HepG2 (cell line): ENCODE measurements at regions not wholly inside any gene's neighbourhood (a gene's known extent, or its start where the extent isn't known, plus 50 kb on each side); places are given as distances from the start of the nearest gene placed in this dataset.

Experiments used
- ATAC-seq: fragments of 200-7000 bp; cut with Tn5 transposase; 3 replicates; pipeline ENCODE4 v1.9.1; 2020; ENCODE audit warnings: mild to moderate bottlenecking, moderate library complexity
- BruUV-seq: library from RNA; stranded (reverse); fragments of 400-500 nt; replicated peaks from 2 replicates; lab custom pipeline; 2021; lab: Mats Ljungman, UMichigan
- CTCF ChIA-PET: fragments of 300-600 bp; formaldehyde crosslinking; extraction: SDS; loops from one replicate; lab custom pipeline; 2021; ENCODE audit warnings: low total read pairs, inconsistent platforms, low intra/inter-chr PET ratio; lab: Yijun Ruan, JAX
- POLR2A ChIA-PET: fragments of 350-600 bp; sonication (Branson Sonifier 250); formaldehyde crosslinking; loops from one replicate; lab custom pipeline; 2020; ENCODE audit warnings: antibody characterized with exemption, inconsistent platforms; lab: Yijun Ruan, JAX
- DNase-seq: peaks from one replicate; pipeline ENCODE4 v3.0.0-alpha.2; 2015; ENCODE audit warnings: low spot score
- FAIRE-seq: peaks from 3 replicates; lab custom pipeline; 2011; peaks lifted over from hg19 to GRCh38; lab: Jason Lieb, UNC
- H2AFZ ChIP-seq: one replicate; pipeline ENCODE4 v1.6.1; 2011; ENCODE audit warnings: low read length, inconsistent platforms
- H3K27ac ChIP-seq: fragments of 300-600 bp; 3 replicates; pipeline ENCODE4 v1.8.0; 2011; ENCODE audit warnings: mixed run types, mild to moderate bottlenecking, mixed read lengths, low read length, inconsistent platforms; ENCODE audit not compliant: insufficient read depth; ENCODE audit errors: extremely low read length
- H3K27me3 ChIP-seq, 2 experiments: fragments of 200-600 bp in 1 of 2; 2 replicates in 1 of 2; 3 replicates in 1 of 2; pipeline versions ENCODE4 v1.6.0 to v1.8.0; 2011; ENCODE audit warnings: low read length in 2 of 2, mild to moderate bottlenecking in 2 of 2, moderate library complexity in 2 of 2, inconsistent platforms in 1 of 2; ENCODE audit not compliant: insufficient read depth in 2 of 2, control insufficient read depth in 1 of 2
- H3K36me3 ChIP-seq, 2 experiments: fragments of 200-600 bp in 1 of 2; replicated peaks in 1 of 2; 2 replicates in 1 of 2; 3 replicates in 1 of 2; pipeline versions ENCODE4 v1.5.1 to v1.8.0; 2011; ENCODE audit warnings: low read length in 2 of 2, inconsistent platforms in 1 of 2; ENCODE audit not compliant: insufficient read depth in 2 of 2, control insufficient read depth in 1 of 2
- H3K4me1 ChIP-seq: 2 replicates; pipeline ENCODE4 v1.5.1; 2012; ENCODE audit warnings: low read length, inconsistent platforms; ENCODE audit not compliant: insufficient read depth
- H3K4me2 ChIP-seq: 2 replicates; pipeline ENCODE4 v1.6.0; 2011; ENCODE audit warnings: low read depth, low read length, inconsistent platforms
- H3K4me3 ChIP-seq, 3 experiments: fragments of 200-600 bp in 1 of 3; sonication (generic), shearing (Covaris generic) in 1 of 3; replicated peaks in 1 of 3; 2 replicates each; pipeline ENCODE4 v1.5.1; 2011 to 2016; ENCODE audit warnings: low read length in 3 of 3, inconsistent platforms in 2 of 3, low read depth in 2 of 3, mild to moderate bottlenecking in 2 of 3, control low read depth in 1 of 3, mixed read lengths in 1 of 3; ENCODE audit not compliant: insufficient read depth in 1 of 3
- H3K79me2 ChIP-seq: one replicate; pipeline ENCODE4 v1.6.1; 2011; ENCODE audit warnings: low read length, inconsistent platforms; ENCODE audit not compliant: insufficient read depth
- H3K9ac ChIP-seq: 2 replicates; pipeline ENCODE4 v1.6.0; 2011; ENCODE audit warnings: mild to moderate bottlenecking, low read depth, low read length, inconsistent platforms; ENCODE audit not compliant: insufficient read depth
- H3K9me3 ChIP-seq: 2 replicates; pipeline ENCODE4 v1.5.1; 2012; ENCODE audit warnings: mild to moderate bottlenecking, low read length
- H4K20me1 ChIP-seq: 2 replicates; pipeline ENCODE4 v1.6.0; 2011; ENCODE audit warnings: inconsistent platforms, mild to moderate bottlenecking, low read length, moderate library complexity; ENCODE audit not compliant: insufficient read depth
- CEBPB ChIP-seq: IDR thresholded peaks from 2 replicates; pipeline ENCODE4 v1.6.1; 2011; ENCODE audit warnings: low read depth, low read length, improper control_type of control experiment, borderline replicate concordance
- EHMT2 ChIP-seq: fragments of 200-600 bp; sonication (generic); IDR thresholded peaks from 2 replicates; pipeline ENCODE4 v1.7.0; 2017; ENCODE audit warnings: antibody characterized with exemption, low read depth, low read length, borderline replicate concordance
- SETDB1 ChIP-seq: sonication (generic); formaldehyde crosslinking; IDR thresholded peaks from 2 replicates; pipeline ENCODE4 v1.5.1; 2020; ENCODE audit warnings: missing genetic modification reagents, mild to moderate bottlenecking, borderline replicate concordance
- ZNF276 ChIP-seq: sonication (generic); formaldehyde crosslinking; IDR thresholded peaks from 2 replicates; pipeline ENCODE4 v1.4.0; 2020; ENCODE audit warnings: mild to moderate bottlenecking, low read depth, missing genetic modification reagents
- ZNF574 ChIP-seq: sonication (generic); formaldehyde crosslinking; IDR thresholded peaks from 2 replicates; pipeline ENCODE4 v1.4.0; 2020; ENCODE audit warnings: missing genetic modification reagents
- WGBS: methylation state at CpG from one replicate; pipeline ENCODE4 v1.1.6; 2017; ENCODE audit warnings: low lambda C conversion rate; 5-methylcytosine and 5-hydroxymethylcytosine counted together
- in situ Hi-C: cut with HindIII; loops from 2 replicates; pipeline ENCODE4 v1.10.0; 2017; ENCODE audit warnings: low pct_unique_long_range_greater_than_20kb; ENCODE audit not compliant: extremely low pct_ligation_motif_present
- intact Hi-C: fragments of 100-400 bp; cut with micrococcal nuclease; formaldehyde crosslinking; loops from one replicate; pipeline ENCODE4 v1.10.0; 2022; ENCODE audit not compliant: unreplicated experiment

GRCh38 chr12:131477613-131478012, 233.3 kb upstream of the SFSWAP start (continued):
- no peak for TF ChIP-seq ZNF574 (CRISPR knock-in tag)

GRCh38 chr12:131478468-131478867, 232.4 kb upstream of the SFSWAP start:
- H3K79me2 ChIP-seq: no peaks in the 10 kb centered on the region
- DNase-seq: no peak
- in situ Hi-C loops (no loop called here), intact Hi-C loops (no loop called here)
- BruUV-seq: no TSS peak
- FAIRE-seq: no peak
- WGBS: 7% methylated on average over 3 of the region's 3 CpGs
- H3K27me3 ChIP-seq: peaks cover 0 to 23% of the 10 kb centered on the region in 2 experiments; a peak in 3 of 5 replicates
- no peak overlapping the region for H3K4me2 ChIP-seq
- no peak for ATAC-seq
- H3K4me1 ChIP-seq: no peaks in the 10 kb centered on the region
- H4K20me1 ChIP-seq: no peaks in the 10 kb centered on the region
- ChIA-PET POLR2A (no interaction called here), CTCF (no interaction called here)
- H3K27ac ChIP-seq: no peak overlapping the region
- H2AFZ ChIP-seq: no peak overlapping the region
- H3K9me3 ChIP-seq: peaks cover 5% of the 10 kb centered on the region; the same call in 1 of the 2 replicates
- H3K36me3 ChIP-seq: no peaks in the 10 kb centered on the region
- no peak overlapping the region for H3K4me3 ChIP-seq
- no peak overlapping the region for H3K9ac ChIP-seq
- TF ChIP-seq EHMT2 (no peak), SETDB1 (CRISPR knock-in tag) (no peak), ZNF276 (no peak), CEBPB (no peak)
